Coronary artery (tissue), 2 donors: ENCODE measurements at regions not wholly inside any gene's neighbourhood (a gene's known extent, or its start where the extent isn't known, plus 50 kb on each side); places are given as distances from the start of the nearest gene placed in this dataset.

Source experiments
- DNase-seq: peaks from one replicate; pipeline ENCODE4 v3.0.0-alpha.2; 2017; ENCODE audit warnings: low spot score
- H3K27ac ChIP-seq, 2 donors: fragments of 200-600 bp; sonication (generic); one replicate each; pipeline ENCODE4 v1.5.1; 2016 to 2019
- H3K4me3 ChIP-seq: fragments of 200-600 bp; sonication (generic); 2 replicates; pipeline ENCODE4 v1.5.1; 2016; ENCODE audit warnings: mild to moderate bottlenecking, moderate library complexity
- CTCF ChIP-seq: fragments of 200-600 bp; sonication (generic); IDR thresholded peaks from one replicate; pipeline ENCODE4 v1.5.1; 2019; ENCODE audit warnings: antibody characterized with exemption

- no peak for DNase-seq
- H3K27ac ChIP-seq: no peak overlapping the region
- H3K4me3 ChIP-seq: no peak overlapping the region
- TF ChIP-seq CTCF: no peak
Observed at GRCh38 chr2:64704161-64704560, 50.4 kb upstream of the SERTAD2 start.

DNA sequence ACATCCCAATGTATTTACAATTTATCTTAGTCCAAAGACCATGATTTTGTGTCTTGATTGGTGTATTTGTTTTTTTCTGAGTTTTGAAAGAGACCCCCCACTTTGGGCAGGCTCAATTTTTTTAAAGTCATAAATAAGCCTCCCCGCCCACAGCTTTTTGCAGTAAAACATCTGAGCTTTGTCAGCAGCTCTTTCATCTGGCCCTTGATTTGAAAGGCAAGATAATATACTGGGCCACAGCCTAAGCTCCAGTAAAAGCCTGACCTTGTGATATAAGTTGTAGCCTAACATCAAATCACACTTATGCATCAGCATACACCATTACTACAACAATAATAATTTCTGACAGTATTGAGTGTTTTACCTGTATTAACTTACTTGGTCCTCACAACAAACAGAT lies 51.3 kb upstream of the SERTAD2 start:
- Histone ChIP-seq H3K27ac (no peak overlapping the region), H3K4me3 (no peak overlapping the region)
- no peak for DNase-seq
- no peak for TF ChIP-seq CTCF

DNA sequence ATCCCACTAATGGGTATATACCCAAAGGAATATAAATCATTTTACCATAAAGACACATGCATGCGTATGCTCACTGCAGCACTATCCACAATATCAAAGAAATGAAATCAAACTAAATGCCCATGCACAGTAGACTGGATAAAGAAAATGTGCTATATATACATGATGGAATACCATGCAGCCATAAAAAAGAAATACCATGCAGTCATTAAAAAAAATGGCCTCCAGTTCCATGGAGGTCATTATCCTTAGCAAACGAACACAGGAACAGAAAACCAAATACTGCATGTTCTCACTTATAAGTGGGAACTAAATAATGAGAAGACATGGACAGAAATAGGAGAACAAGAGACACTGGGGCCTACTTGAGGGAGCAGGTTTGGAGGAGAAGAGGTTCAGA lies 53.6 kb upstream of the SERTAD2 start:
- TF ChIP-seq CTCF: no peak

DNA sequence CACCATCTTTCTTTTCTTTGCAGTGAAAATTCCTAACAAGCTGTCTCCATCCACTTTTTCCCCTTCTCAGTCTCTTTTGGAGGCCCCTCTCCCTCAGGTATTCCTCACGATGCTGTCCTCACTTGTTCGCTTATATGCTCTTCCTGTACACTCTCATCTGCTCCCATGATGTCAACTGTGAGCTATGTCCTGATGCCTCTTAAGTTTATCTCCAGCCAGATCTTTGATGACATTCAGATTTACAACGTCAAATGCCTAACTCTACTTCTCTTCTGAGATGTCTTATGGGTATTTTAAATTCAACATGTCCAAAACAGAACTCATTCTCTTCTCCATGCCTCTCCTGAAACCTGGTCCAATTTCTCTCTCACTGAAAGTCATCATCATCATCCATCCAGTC lies 55.1 kb upstream of the SERTAD2 start:
- no peak for TF ChIP-seq CTCF
- no peak overlapping the region for H3K4me3 ChIP-seq
- no peak for DNase-seq
- no peak overlapping the region for H3K27ac ChIP-seq

More for the DNA sequence above, 53.6 kb upstream of the SERTAD2 start:
- H3K27ac ChIP-seq: no peak overlapping the region
- no peak for DNase-seq
- H3K4me3 ChIP-seq: no peak overlapping the region

DNA sequence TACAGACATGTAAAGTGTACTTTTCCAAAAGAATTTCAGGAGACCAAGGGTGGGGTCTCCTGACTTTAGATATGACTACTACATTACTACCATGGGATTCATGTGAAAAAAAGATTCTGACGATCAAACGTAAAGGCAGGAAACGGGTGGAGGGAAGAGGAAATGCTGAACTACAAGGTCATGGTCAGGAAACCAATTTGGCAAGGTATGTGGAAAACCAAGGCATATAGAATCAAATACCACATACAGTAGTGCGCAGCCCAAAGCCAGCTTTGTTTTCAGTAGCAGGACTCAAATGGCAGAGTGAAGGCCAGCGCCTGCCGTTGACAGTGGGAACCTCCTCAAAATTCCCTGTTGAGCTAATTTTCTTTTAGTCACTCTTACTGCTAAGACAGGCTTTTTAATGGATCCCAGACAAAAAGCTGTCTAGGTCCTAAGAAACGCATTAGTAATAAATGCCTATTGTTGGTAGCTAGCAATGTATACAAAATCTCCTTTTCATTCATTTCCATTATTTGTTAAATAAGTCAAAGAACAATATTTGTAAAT lies 57.6 kb upstream of the SERTAD2 start:
- DNase-seq: no peak
- H3K27ac ChIP-seq: no peak overlapping the region
- no peak overlapping the region for H3K4me3 ChIP-seq
- TF ChIP-seq CTCF: no peak

DNA sequence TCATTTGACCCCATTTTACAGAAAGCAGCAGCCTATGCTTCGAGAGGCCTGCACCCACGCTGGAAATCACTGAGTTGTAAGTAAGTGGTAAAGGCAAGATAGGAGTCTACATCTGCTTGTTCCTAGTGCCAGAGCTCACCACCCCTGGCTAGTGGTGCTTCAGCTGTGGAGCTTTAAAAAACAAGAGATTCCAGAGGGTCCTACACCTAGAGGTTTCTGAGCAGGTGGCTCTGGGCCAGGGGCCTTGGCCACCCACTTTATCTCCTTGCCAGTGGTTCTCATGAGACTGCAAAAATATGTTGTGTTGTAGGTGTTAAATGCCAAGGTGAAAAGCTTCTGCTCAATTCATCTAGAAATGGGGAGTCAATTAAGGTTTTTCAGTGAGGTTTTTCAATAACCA lies 60.0 kb upstream of the SERTAD2 start:
- DNase-seq: no peak
- Histone ChIP-seq H3K4me3 (no peak overlapping the region), H3K27ac (no peak overlapping the region)
- TF ChIP-seq CTCF: no peak

GRCh38 chr2:64716569-64716968 lies 62.9 kb upstream of the SERTAD2 start:
- DNase-seq: no peak
- H3K27ac ChIP-seq: no peak overlapping the region
- no peak for TF ChIP-seq CTCF
- H3K4me3 ChIP-seq: no peak overlapping the region
